H1 (cell line): ENCODE measurements at regions not wholly inside any gene's neighbourhood (a gene's known extent, or its start where the extent isn't known, plus 50 kb on each side); places are given as distances from the start of the nearest gene placed in this dataset.

Experiments
- CEBPB ChIP-seq: IDR thresholded peaks from 2 replicates; pipeline ENCODE4 v1.6.1; 2012; ENCODE audit warnings: low read depth, low read length
- CHD7 ChIP-seq: fragments of 300-600 bp; sonication (generic); IDR thresholded peaks from 2 replicates; pipeline ENCODE4 v1.7.1; 2012; ENCODE audit warnings: low read length, moderate library complexity, mild to moderate bottlenecking, inconsistent platforms; ENCODE audit not compliant: insufficient replicate concordance
- EGR1 ChIP-seq: IDR thresholded peaks from 2 replicates; pipeline ENCODE4 v1.6.1; 2011; ENCODE audit warnings: low read depth, low read length, borderline replicate concordance
- GTF2F1 ChIP-seq: IDR thresholded peaks from 2 replicates; pipeline ENCODE4 v1.6.1; 2012; ENCODE audit warnings: low read depth, low read length, improper control_type of control experiment, borderline replicate concordance
- KDM1A ChIP-seq: fragments of 200-600, 300-600 bp; sonication (generic); IDR thresholded peaks from 2 replicates; pipeline ENCODE4 v1.7.1; 2016; ENCODE audit warnings: mild to moderate bottlenecking, low read length, borderline replicate concordance
- RNF2 ChIP-seq: fragments of 200-900, 300-1000 bp; sonication (generic); IDR thresholded peaks from 2 replicates; pipeline ENCODE4 v1.7.1; 2016; ENCODE audit warnings: borderline replicate concordance, low read depth, mild to moderate bottlenecking, antibody characterized with exemption, low read length; ENCODE audit not compliant: poor library complexity, severe bottlenecking; ENCODE audit errors: missing control alignments
- RXRA ChIP-seq: IDR thresholded peaks from 2 replicates; pipeline ENCODE4 v1.6.1; 2011; ENCODE audit warnings: low read depth, mild to moderate bottlenecking, low read length, moderate library complexity; ENCODE audit not compliant: insufficient read depth
- SIX5 ChIP-seq: IDR thresholded peaks from 2 replicates; pipeline ENCODE4 v1.6.1; 2011; ENCODE audit warnings: mild to moderate bottlenecking, low read depth, low read length
- TEAD4 ChIP-seq: IDR thresholded peaks from 2 replicates; pipeline ENCODE4 v1.6.1; 2012; ENCODE audit warnings: low read depth, low read length, inconsistent platforms, mixed read lengths
- USF2 ChIP-seq: IDR thresholded peaks from 2 replicates; pipeline ENCODE4 v1.6.1; 2011; ENCODE audit warnings: low read length, improper control_type of control experiment

GRCh38 chr6:105746509-105746908 is 339.6 kb upstream of the PRDM1 start (continued):
- TF ChIP-seq CHD7 (no peak), RXRA (no peak), CEBPB (no peak), TEAD4 (no peak), GTF2F1 (no peak), KDM1A (no peak), EGR1 (no peak), USF2 (no peak), RNF2 (no peak), SIX5 (no peak)
